Thoracic aorta (tissue), 2 donors: ENCODE measurements at regions not wholly inside any gene's neighbourhood (a gene's known extent, or its start where the extent isn't known, plus 50 kb on each side); places are given as distances from the start of the nearest gene placed in this dataset.

Experiments
- ATAC-seq: fragments of 150-250 bp; one replicate; pipeline ENCODE4 v1.8.0; 2017; ENCODE audit warnings: low read depth; ENCODE audit not compliant: insufficient number of reproducible peaks, low FRiP score
- DNase-seq: peaks from one replicate; pipeline ENCODE4 v3.0.0-alpha.2; 2020; ENCODE audit warnings: low spot score
- H3K27ac ChIP-seq, 2 donors: fragments of 200-600 bp; sonication (generic); 1 replicate in 1 of 2; 2 replicates in 1 of 2; pipeline ENCODE4 v1.5.1; 2016; ENCODE audit warnings: mild to moderate bottlenecking in 2 of 2, moderate library complexity in 2 of 2
- H3K27me3 ChIP-seq: fragments of 200-600 bp; sonication (generic); replicated peaks from 2 replicates; pipeline ENCODE4 v1.6.0; 2016; ENCODE audit warnings: mild to moderate bottlenecking; ENCODE audit not compliant: insufficient read depth
- H3K36me3 ChIP-seq: fragments of 200-600 bp; sonication (generic); one replicate; pipeline ENCODE4 v1.5.1; 2016
- H3K4me1 ChIP-seq, 2 donors: fragments of 200-600 bp; sonication (generic); 1 replicate in 1 of 2; 2 replicates in 1 of 2; pipeline versions ENCODE4 v1.5.1 to v1.6.0; 2016; ENCODE audit warnings: low read depth in 2 of 2, mild to moderate bottlenecking in 1 of 2; ENCODE audit not compliant: control insufficient read depth in 1 of 2
- H3K4me3 ChIP-seq: fragments of 200-600 bp; sonication (generic); 2 replicates; pipeline ENCODE4 v1.5.1; 2016; ENCODE audit warnings: mild to moderate bottlenecking
- H3K9me3 ChIP-seq: fragments of 200-600 bp; sonication (generic); 2 replicates; pipeline ENCODE4 v1.5.1; 2016
- TF ChIP-seq, protein P1 (sequence below): fragments of 200-600 bp; sonication (generic); IDR thresholded peaks from one replicate; pipeline ENCODE4 v1.5.1; 2019; ENCODE audit warnings: antibody characterized with exemption

DNA sequence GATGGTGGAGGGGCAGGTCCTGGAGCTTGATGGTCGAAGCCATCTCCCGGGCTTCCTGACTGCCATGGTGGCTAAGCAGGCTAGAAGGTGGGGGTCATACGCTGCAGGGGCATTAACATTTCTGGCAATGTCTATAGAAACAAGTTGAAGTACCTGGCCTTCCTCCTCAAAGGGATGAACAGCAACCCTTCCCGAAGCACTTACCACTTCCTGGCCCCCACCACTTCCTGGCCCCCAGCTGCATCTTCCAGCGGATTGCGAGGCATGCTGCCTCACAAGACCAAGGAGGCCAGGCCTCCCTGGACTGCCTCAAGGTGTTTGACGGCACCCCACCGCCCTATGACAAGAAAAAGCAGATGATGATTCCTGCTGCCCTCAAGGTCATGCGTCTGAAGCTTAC lies 97.0 kb upstream of the MOCS2 start:
- H3K27ac ChIP-seq: no peak overlapping the region
- no peaks in the 10 kb centered on the region for H3K4me1 ChIP-seq
- ATAC-seq: no peak

DNA sequence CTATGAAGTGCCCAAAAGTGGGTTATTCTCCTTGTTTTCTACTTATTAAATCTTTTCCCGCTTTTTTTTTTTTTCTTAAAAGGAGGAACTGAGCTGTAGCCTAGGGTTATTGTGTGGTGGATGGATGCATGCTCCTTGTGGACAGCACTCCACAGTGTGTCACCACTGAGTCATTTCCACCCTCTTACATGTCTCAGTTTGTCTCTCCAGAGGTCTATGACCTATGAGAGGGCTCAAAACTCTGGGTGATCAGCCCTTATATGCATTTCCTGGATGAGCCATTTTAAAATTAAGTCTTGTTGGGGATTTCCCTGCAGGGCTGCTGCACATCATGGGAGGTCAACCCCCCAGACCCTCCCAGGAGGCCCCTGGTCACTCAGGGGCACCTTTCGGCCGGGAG lies 102.2 kb upstream of the MOCS2 start:
- H3K36me3 ChIP-seq: no peaks in the 10 kb centered on the region
- no peaks in the 10 kb centered on the region for H3K4me1 ChIP-seq
- H3K4me3 ChIP-seq: no peak overlapping the region
- H3K27ac ChIP-seq: no peak overlapping the region
- no peaks in the 10 kb centered on the region for H3K27me3 ChIP-seq
- TF ChIP-seq, protein P1, sequence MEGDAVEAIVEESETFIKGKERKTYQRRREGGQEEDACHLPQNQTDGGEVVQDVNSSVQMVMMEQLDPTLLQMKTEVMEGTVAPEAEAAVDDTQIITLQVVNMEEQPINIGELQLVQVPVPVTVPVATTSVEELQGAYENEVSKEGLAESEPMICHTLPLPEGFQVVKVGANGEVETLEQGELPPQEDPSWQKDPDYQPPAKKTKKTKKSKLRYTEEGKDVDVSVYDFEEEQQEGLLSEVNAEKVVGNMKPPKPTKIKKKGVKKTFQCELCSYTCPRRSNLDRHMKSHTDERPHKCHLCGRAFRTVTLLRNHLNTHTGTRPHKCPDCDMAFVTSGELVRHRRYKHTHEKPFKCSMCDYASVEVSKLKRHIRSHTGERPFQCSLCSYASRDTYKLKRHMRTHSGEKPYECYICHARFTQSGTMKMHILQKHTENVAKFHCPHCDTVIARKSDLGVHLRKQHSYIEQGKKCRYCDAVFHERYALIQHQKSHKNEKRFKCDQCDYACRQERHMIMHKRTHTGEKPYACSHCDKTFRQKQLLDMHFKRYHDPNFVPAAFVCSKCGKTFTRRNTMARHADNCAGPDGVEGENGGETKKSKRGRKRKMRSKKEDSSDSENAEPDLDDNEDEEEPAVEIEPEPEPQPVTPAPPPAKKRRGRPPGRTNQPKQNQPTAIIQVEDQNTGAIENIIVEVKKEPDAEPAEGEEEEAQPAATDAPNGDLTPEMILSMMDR: no peak
- ATAC-seq (no peak), DNase-seq (no peak)
- H3K9me3 ChIP-seq: no peaks in the 10 kb centered on the region

More for the DNA sequence above, 97.0 kb upstream of the MOCS2 start:
- no peak for DNase-seq
- no peak overlapping the region for H3K4me3 ChIP-seq
- no peaks in the 10 kb centered on the region for H3K27me3 ChIP-seq
- H3K9me3 ChIP-seq: no peaks in the 10 kb centered on the region
- TF ChIP-seq, protein P1: no peak
- no peaks in the 10 kb centered on the region for H3K36me3 ChIP-seq

DNA sequence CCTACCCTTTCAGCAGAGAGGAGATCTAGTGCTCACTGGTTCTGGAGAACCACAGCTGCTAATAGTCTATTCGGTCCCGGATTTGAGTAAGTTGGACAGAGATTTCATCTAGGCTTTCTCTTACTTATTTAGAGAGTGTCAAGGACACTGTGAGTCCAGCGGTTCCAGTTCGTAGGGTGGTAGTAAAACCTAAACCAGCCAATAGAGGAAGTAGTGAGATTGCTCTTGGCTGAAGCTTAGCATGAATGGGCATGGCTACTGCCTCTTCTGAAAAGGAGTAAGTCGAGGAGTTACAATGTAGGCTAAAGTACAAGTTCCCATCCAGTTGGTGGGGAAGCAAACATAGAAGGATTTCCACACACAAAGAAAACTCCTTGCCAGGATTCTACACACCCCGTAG lies 109.6 kb upstream of the MOCS2 start:
- no peaks in the 10 kb centered on the region for H3K4me1 ChIP-seq
- no peak overlapping the region for H3K27ac ChIP-seq
- no peaks in the 10 kb centered on the region for H3K9me3 ChIP-seq
- no peaks in the 10 kb centered on the region for H3K36me3 ChIP-seq
- TF ChIP-seq, protein P1: no peak
- H3K27me3 ChIP-seq: no peaks in the 10 kb centered on the region
- no peak overlapping the region for H3K4me3 ChIP-seq
- ATAC-seq (no peak), DNase-seq (no peak)

DNA sequence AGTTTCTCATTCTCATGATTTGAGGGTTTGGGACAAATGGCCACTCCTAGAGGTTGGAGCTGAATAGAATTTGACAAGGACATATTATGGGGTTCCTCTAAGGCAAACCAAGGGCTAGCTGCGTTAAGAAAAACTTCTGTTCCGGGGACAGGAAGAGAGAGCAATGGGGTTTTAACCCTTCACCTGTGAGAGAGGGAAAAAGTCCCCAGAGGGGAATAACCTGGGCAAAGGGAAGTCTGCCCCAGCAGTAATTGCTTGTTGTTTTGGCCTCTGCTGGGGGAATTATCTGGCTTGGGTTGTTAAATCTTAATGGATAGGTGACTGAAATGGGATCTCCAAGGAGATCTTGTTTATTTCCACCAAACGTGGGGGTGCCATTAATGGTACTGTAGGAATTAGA lies 110.1 kb upstream of the MOCS2 start:
- H3K4me3 ChIP-seq: no peak overlapping the region
- TF ChIP-seq, protein P1: no peak
- no peak overlapping the region for H3K27ac ChIP-seq
- no peaks in the 10 kb centered on the region for H3K36me3 ChIP-seq
- DNase-seq (no peak), ATAC-seq (no peak)
- no peaks in the 10 kb centered on the region for H3K4me1 ChIP-seq
- H3K27me3 ChIP-seq: no peaks in the 10 kb centered on the region
- H3K9me3 ChIP-seq: no peaks in the 10 kb centered on the region

DNA sequence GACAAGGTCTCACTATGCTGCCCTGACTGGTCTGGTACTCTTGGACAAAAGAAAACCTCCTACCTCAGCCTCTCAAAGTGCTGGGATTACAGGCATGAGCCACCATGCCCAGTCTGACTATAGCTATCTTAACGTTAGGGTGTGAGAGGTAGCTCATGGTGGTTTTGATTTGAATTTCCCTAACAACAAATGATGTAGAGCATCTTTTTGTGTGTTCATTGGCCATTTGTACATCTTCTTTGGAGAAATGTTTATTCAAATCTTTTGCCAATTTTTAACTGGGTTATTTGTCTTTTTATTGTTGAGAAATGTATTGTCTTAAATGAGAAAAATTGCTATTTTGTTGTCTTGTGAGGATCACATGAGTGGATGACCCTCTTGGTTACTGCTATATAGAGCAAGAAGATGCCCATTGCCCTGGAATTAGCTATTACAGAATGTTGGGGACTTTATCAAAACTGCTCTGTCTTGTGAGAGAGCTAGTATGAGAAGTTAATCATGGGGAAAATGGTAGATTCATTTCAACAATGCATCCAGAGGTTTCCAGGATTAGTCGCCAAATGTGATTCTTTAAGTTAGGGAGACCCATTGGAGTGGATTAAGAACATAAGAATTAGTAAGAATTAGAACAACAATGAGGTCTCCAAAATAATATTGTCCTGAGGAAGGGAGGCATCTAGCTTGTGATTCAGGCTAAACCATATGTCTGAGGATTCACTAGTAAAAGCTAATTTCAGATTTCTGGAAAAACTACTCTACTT lies 124.3 kb upstream of the MOCS2 start:
- TF ChIP-seq, protein P1: no peak
- no peak for ATAC-seq
- H3K27me3 ChIP-seq: no peaks in the 10 kb centered on the region

More for the DNA sequence above, 124.3 kb upstream of the MOCS2 start:
- H3K4me3 ChIP-seq: no peak overlapping the region
- H3K27ac ChIP-seq: no peak overlapping the region
- no peaks in the 10 kb centered on the region for H3K4me1 ChIP-seq
- no peaks in the 10 kb centered on the region for H3K36me3 ChIP-seq
- DNase-seq: no peak
- H3K9me3 ChIP-seq: no peaks in the 10 kb centered on the region
